NCI-H187 treated with DMSO at 0.1 percent for 48 hours (cell line): ENCODE measurements at regions not wholly inside any gene's neighbourhood (a gene's known extent, or its start where the extent isn't known, plus 50 kb on each side); places are given as distances from the start of the nearest gene placed in this dataset.

ENCODE experiments used
- DNase-seq: peaks from one replicate; lab custom pipeline; 2025; lab: John Stamatoyannopoulos, UW

GRCh38 chr12:77777274-77777673 lies 53.4 kb upstream of the NAV3 start:
- DNase-seq: no peak

GRCh38 chr12:77774761-77775160 lies 55.9 kb upstream of the NAV3 start:
- no peak for DNase-seq

GRCh38 chr12:77772676-77773298 lies 57.9 kb upstream of the NAV3 start:
- no peak for DNase-seq

- no peak for DNase-seq
Measured at GRCh38 chr12:77768558-77768957, 62.1 kb upstream of the NAV3 start.

GRCh38 chr12:77767756-77768343 lies 62.8 kb upstream of the NAV3 start:
- no peak for DNase-seq

- DNase-seq: no peak
Measured at GRCh38 chr12:77767335-77767734, 63.4 kb upstream of the NAV3 start.

GRCh38 chr12:77766224-77766623 lies 64.5 kb upstream of the NAV3 start:
- no peak for DNase-seq

GRCh38 chr12:77761286-77761685 lies 69.4 kb upstream of the NAV3 start:
- DNase-seq: no peak

GRCh38 chr12:77760271-77761025 lies 70.2 kb upstream of the NAV3 start:
- no peak for DNase-seq

- DNase-seq: no peak
Measured at GRCh38 chr12:77754086-77754485, 76.6 kb upstream of the NAV3 start.

- no peak for DNase-seq
Measured at GRCh38 chr12:77751939-77752338, 78.8 kb upstream of the NAV3 start.

- DNase-seq: peak; percentile 96
Measured at GRCh38 chr12:77746096-77746495, 84.6 kb upstream of the NAV3 start.

- no peak for DNase-seq
Measured at GRCh38 chr12:77745624-77746023, 85.1 kb upstream of the NAV3 start.

- DNase-seq: no peak
Measured at GRCh38 chr12:77742631-77743030, 88.1 kb upstream of the NAV3 start.

- DNase-seq: no peak
Measured at GRCh38 chr12:77741974-77742517, 88.6 kb upstream of the NAV3 start.

- DNase-seq: no peak
Measured at GRCh38 chr12:77736219-77736965, 94.3 kb upstream of the NAV3 start.

GRCh38 chr12:77734214-77734883 lies 96.3 kb upstream of the NAV3 start:
- DNase-seq: no peak

- no peak for DNase-seq
Measured at GRCh38 chr12:77728018-77728417, 102.7 kb upstream of the NAV3 start.

GRCh38 chr12:77727442-77728001 lies 103.2 kb upstream of the NAV3 start:
- no peak for DNase-seq

- no peak for DNase-seq
Measured at GRCh38 chr12:77725611-77726010, 105.1 kb upstream of the NAV3 start.

GRCh38 chr12:77724367-77724957 lies 106.2 kb upstream of the NAV3 start:
- peak; percentile 74 for DNase-seq
